RPMI7951 (cell line): ENCODE measurements at regions not wholly inside any gene's neighbourhood (a gene's known extent, or its start where the extent isn't known, plus 50 kb on each side); places are given as distances from the start of the nearest gene placed in this dataset.
"Not testable (repeated sequence)": the region's sequence is repeated elsewhere in the genome, so short reads cannot be mapped to it uniquely, and the experiment has no call there.

Experiments used
- DNase-seq: peaks from one replicate; pipeline ENCODE4 v3.0.0-alpha.2; 2012; ENCODE audit warnings: low read depth

- DNase-seq = no peak
These were observed 513.5 kb upstream of the NR3C2 start for GRCh38 chr4:148955564-148956297.

GRCh38 chr4:148954011-148954749, 512.0 kb upstream of the NR3C2 start:
- DNase-seq = no peak

GRCh38 chr4:148951346-148951745, 509.1 kb upstream of the NR3C2 start:
- no peak for DNase-seq

- no peak for DNase-seq
These were observed 504.1 kb upstream of the NR3C2 start for GRCh38 chr4:148946271-148946670.

GRCh38 chr4:148944839-148945219, 502.6 kb upstream of the NR3C2 start:
- no peak for DNase-seq

GRCh38 chr4:148944136-148944838, 502.1 kb upstream of the NR3C2 start:
- DNase-seq = no peak

GRCh38 chr4:148934926-148935578, 492.8 kb upstream of the NR3C2 start:
- DNase-seq = no peak

GRCh38 chr4:148926276-148927260, 484.4 kb upstream of the NR3C2 start:
- no peak for DNase-seq

GRCh38 chr4:148923881-148924280, 481.7 kb upstream of the NR3C2 start:
- DNase-seq = no peak

GRCh38 chr4:148922497-148922896, 480.3 kb upstream of the NR3C2 start:
- no peak for DNase-seq

- DNase-seq = no peak
These were observed 472.5 kb upstream of the NR3C2 start for GRCh38 chr4:148914734-148915133.

- DNase-seq = no peak
These were observed 472.1 kb upstream of the NR3C2 start for GRCh38 chr4:148914301-148914700.

GRCh38 chr4:148903388-148903787, 461.2 kb upstream of the NR3C2 start:
- no peak for DNase-seq

- DNase-seq = no peak
These were observed 459.0 kb upstream of the NR3C2 start for GRCh38 chr4:148901075-148901705.

- not testable (repeated sequence) for DNase-seq
These were observed 455.9 kb upstream of the NR3C2 start for GRCh38 chr4:148898139-148898538.

GRCh38 chr4:148893095-148893494, 450.9 kb upstream of the NR3C2 start:
- no peak for DNase-seq

GRCh38 chr4:148883891-148884290, 441.7 kb upstream of the NR3C2 start:
- no peak for DNase-seq

- no peak for DNase-seq
These were observed 441.2 kb upstream of the NR3C2 start for GRCh38 chr4:148883435-148883834.

GRCh38 chr4:148881860-148882643, 439.8 kb upstream of the NR3C2 start:
- DNase-seq = no peak

GRCh38 chr4:148874331-148874730, 432.1 kb upstream of the NR3C2 start:
- no peak for DNase-seq
